Suprapubic skin (tissue), 4 donors: ENCODE measurements at regions not wholly inside any gene's neighbourhood (a gene's known extent, or its start where the extent isn't known, plus 50 kb on each side); places are given as distances from the start of the nearest gene placed in this dataset.
"Not testable (repeated sequence)": the region's sequence is repeated elsewhere in the genome, so short reads cannot be mapped to it uniquely, and the experiment has no call there.

Experiments used
- DNase-seq, 2 donors: peaks; one replicate each; pipeline ENCODE4 v3.0.0-alpha.2; 2019; ENCODE audit warnings: low spot score in 2 of 2
- H3K27ac ChIP-seq: fragments of 200-600 bp; sonication (generic); one replicate; pipeline ENCODE4 v1.5.1; 2019
- H3K27me3 ChIP-seq: fragments of 200-600 bp; sonication (generic); one replicate; pipeline ENCODE4 v1.5.1; 2019
- H3K36me3 ChIP-seq: fragments of 200-600 bp; sonication (generic); one replicate; pipeline ENCODE4 v1.5.1; 2019
- H3K4me1 ChIP-seq: fragments of 200-600 bp; sonication (generic); one replicate; pipeline ENCODE4 v1.5.1; 2019
- H3K4me3 ChIP-seq: fragments of 200-600 bp; sonication (generic); one replicate; pipeline ENCODE4 v1.5.1; 2019; ENCODE audit warnings: mild to moderate bottlenecking
- H3K9me3 ChIP-seq: fragments of 200-600 bp; sonication (generic); one replicate; pipeline ENCODE4 v1.5.1; 2019
- CTCF ChIP-seq, 2 donors: fragments of 200-600 bp in 1 of 2; fragments of 450-650 bp in 1 of 2; sonication (generic) in 1 of 2; IDR thresholded peaks; one replicate each; pipeline ENCODE4 v1.5.1; 2016 to 2019; ENCODE audit warnings: antibody characterized with exemption in 2 of 2, mild to moderate bottlenecking in 1 of 2, moderate library complexity in 1 of 2
- EP300 ChIP-seq: sonication (generic); formaldehyde crosslinking; IDR thresholded peaks from one replicate; pipeline ENCODE4 v1.6.1; 2017; ENCODE audit warnings: antibody characterized with exemption
- POLR2A ChIP-seq, 2 donors: fragments of 450-650 bp; IDR thresholded peaks; one replicate each; pipeline ENCODE4 v1.6.1; 2017; ENCODE audit warnings: antibody characterized with exemption in 2 of 2, mild to moderate bottlenecking in 2 of 2, moderate library complexity in 2 of 2
- POLR2AphosphoS5 ChIP-seq, 3 donors: sonication (generic); formaldehyde crosslinking; IDR thresholded peaks; one replicate each; pipeline ENCODE4 v1.6.1; 2017; ENCODE audit warnings: antibody characterized with exemption in 3 of 3
- WGBS: methylation state at CpG from one replicate; pipeline ENCODE4 v1.1.5; 2018; 5-methylcytosine and 5-hydroxymethylcytosine counted together

DNA sequence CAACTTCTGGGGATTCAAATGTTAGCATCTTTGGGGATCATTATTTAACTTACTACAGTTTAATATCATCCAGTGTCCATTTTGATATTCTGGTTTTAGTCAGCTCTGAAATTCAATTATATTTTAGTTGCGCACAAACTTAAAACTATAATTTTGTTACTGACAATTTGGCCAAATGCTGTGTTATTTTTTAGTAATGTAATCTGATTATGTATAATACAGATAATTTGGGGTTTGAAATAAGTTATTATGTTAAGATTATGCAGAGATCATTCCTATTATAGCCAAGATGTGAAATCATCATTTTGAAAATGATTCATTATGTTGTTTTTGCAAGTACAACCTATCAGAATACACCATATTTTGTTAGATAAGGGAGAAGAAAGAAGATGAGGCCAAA, 706.1 kb downstream of the ROBO2 start:
- Histone ChIP-seq H3K27me3 (no peaks in the 10 kb centered on the region), H3K27ac (no peak overlapping the region), H3K36me3 (no peaks in the 10 kb centered on the region), H3K4me3 (no peak overlapping the region), H3K4me1 (no peaks in the 10 kb centered on the region), H3K9me3 (no peaks in the 10 kb centered on the region)
- 98% methylated on average over 1 of the region's 1 CpG for WGBS
- TF ChIP-seq POLR2AphosphoS5 (IDR thresholded peaks at IDR 0.05) (no peak), EP300 (no peak), POLR2A (IDR thresholded peaks at IDR 0.05) (no peak), CTCF (IDR thresholded peaks at IDR 0.05) (no peak)
- DNase-seq, result no peak

DNA sequence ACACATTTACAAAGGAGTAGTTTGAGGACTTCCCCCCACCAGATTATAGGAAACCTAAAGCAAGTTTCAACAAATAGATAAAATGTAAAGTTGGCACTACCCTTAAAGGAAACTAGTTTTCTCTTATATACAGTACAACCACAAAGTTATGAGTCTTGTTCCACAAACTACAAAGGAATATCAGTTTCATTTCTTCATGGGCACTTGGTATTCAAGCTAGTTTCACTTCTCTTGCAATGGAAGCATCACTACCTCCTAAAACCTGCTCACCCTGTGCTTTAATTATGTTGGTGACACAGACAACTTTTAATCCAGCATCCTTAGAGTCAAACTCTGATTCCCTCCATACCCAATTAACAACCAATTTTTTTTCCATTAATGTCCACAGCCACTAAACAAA, 707.0 kb downstream of the ROBO2 start:
- Histone ChIP-seq H3K27ac (no peak overlapping the region), H3K36me3 (no peaks in the 10 kb centered on the region), H3K27me3 (no peaks in the 10 kb centered on the region), H3K4me1 (no peaks in the 10 kb centered on the region), H3K9me3 (no peaks in the 10 kb centered on the region), H3K4me3 (no peak overlapping the region)
- TF ChIP-seq POLR2A (IDR thresholded peaks at IDR 0.05) (no peak), CTCF (IDR thresholded peaks at IDR 0.05) (no peak), EP300 (no peak), POLR2AphosphoS5 (IDR thresholded peaks at IDR 0.05) (no peak)
- no peak for DNase-seq

DNA sequence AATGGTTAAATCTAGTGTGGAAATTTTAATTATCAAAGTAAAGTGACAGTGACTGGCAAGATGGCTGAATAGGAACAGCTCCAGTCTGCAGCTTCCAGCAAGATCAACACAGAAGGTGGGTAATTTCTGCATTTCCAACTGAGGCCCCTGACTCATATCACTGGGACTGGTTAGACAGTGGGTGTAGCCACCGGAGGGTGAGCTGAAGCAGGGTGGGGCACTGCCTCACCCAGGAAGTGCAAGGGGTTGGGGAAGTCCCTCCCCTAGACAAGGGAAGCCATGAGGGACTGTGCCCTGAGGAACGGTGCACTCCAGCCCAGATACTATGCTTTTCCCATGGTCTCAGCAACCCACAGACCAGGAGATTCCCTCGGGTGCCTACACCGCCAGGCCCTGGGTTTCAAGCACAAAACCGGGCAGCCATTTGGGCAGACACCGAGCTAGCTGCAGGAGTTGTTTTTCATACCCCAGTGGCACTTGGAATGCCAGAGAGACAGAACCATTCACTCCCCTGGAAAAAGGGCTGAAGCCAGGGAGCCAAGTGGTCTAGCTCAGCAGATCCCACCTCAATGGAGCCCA, 716.6 kb downstream of the ROBO2 start:
- H3K4me3 ChIP-seq, H3K4me1 ChIP-seq, DNase-seq, H3K27ac ChIP-seq, H3K9me3 ChIP-seq, H3K27me3 ChIP-seq, H3K36me3 ChIP-seq: not testable (repeated sequence)
- 62% methylated on average over 2 of the region's 6 CpGs for WGBS

- Histone ChIP-seq H3K9me3 (no peaks in the 10 kb centered on the region), H3K27ac (no peak overlapping the region), H3K4me3 (no peak overlapping the region), H3K4me1 (no peaks in the 10 kb centered on the region), H3K36me3 (no peaks in the 10 kb centered on the region), H3K27me3 (no peaks in the 10 kb centered on the region)
- TF ChIP-seq EP300, result no peak
- TF ChIP-seq CTCF (IDR thresholded peaks at IDR 0.05), result no peak
- TF ChIP-seq POLR2A (IDR thresholded peaks at IDR 0.05), result no peak
- TF ChIP-seq POLR2AphosphoS5 (IDR thresholded peaks at IDR 0.05), result no peak
- WGBS, result 96% methylated on average over 1 of the region's 1 CpG
- DNase-seq, result no peak
Observed at GRCh38 chr3:77772459-77772858, 732.6 kb downstream of the ROBO2 start.

- WGBS, result 70% methylated on average over 3 of the region's 3 CpGs
- Histone ChIP-seq H3K36me3 (no peaks in the 10 kb centered on the region), H3K27me3 (no peaks in the 10 kb centered on the region), H3K4me3 (no peak overlapping the region), H3K4me1 (no peaks in the 10 kb centered on the region), H3K27ac (no peak overlapping the region), H3K9me3 (no peaks in the 10 kb centered on the region)
- no peak for DNase-seq
- TF ChIP-seq EP300 (no peak), POLR2A (IDR thresholded peaks at IDR 0.05) (no peak), POLR2AphosphoS5 (IDR thresholded peaks at IDR 0.05) (no peak), CTCF (IDR thresholded peaks at IDR 0.05) (no peak)
Observed at GRCh38 chr3:77773084-77773483, 733.2 kb downstream of the ROBO2 start.
